ENCODE measurements at regions not wholly inside any gene's neighbourhood (a gene's known extent, or its start where the extent isn't known, plus 50 kb on each side); places are given as distances from the start of the nearest gene placed in this dataset.
"Not testable (repeated sequence)": the region's sequence is repeated elsewhere in the genome, so short reads cannot be mapped to it uniquely, and the experiment has no call there.

DNA sequence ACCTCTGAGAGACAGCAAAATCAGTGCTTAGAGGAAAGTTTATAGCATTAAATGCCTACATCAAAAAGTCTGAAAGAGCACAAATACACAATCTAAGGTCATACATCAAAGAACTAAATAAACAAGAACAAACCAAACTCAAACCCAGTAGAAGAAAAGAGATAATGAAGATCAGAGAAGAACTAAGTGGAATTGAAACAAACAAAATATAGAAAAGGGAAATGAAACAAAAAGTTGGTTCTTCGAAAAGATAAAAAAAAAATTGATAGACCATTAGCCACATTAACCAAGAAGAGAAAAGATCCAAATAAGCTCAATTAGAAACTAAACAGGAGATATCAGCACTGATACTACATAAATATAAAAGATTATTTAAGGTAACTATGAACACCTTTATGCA, 280.0 kb upstream of the NRG3 start:
- Histone ChIP-seq H2AFZ (ENCODE audit: low read length) (no peak overlapping the region), H3K36me3 (ENCODE audit: insufficient read depth, low read length) (no peaks in the 10 kb centered on the region), H3K4me3 (ENCODE audit: low read depth, low read length, poor library complexity, severe bottlenecking) (no peak overlapping the region), H4K20me1 (ENCODE audit: insufficient read depth, low read length) (no peaks in the 10 kb centered on the region), H3K4me1 (ENCODE audit: insufficient read depth, low read length, poor library complexity, severe bottlenecking) (no peaks in the 10 kb centered on the region), H3K79me2 (ENCODE audit: insufficient read depth, low read depth, low read length) (no peaks in the 10 kb centered on the region), H3K9me2 (ENCODE audit: insufficient read depth, low read length) (no peaks in the 10 kb centered on the region), H3K4me2 (ENCODE audit: low read length) (no peak overlapping the region), H3K9me3 (ENCODE audit: low read length) (no peaks in the 10 kb centered on the region), H3K27ac (ENCODE audit: low read depth, low read length, poor library complexity, severe bottlenecking) (no peak overlapping the region)
- CTCF ChIA-PET (ENCODE audit: unreplicated experiment): no interaction called here
- POLR2A ChIA-PET: no interaction called here
- no peak for TF ChIP-seq EZH2phosphoT487 (IDR thresholded peaks at IDR 0.05; ENCODE audit: borderline replicate concordance, low read depth, low read length)
- TF ChIP-seq, protein P1, sequence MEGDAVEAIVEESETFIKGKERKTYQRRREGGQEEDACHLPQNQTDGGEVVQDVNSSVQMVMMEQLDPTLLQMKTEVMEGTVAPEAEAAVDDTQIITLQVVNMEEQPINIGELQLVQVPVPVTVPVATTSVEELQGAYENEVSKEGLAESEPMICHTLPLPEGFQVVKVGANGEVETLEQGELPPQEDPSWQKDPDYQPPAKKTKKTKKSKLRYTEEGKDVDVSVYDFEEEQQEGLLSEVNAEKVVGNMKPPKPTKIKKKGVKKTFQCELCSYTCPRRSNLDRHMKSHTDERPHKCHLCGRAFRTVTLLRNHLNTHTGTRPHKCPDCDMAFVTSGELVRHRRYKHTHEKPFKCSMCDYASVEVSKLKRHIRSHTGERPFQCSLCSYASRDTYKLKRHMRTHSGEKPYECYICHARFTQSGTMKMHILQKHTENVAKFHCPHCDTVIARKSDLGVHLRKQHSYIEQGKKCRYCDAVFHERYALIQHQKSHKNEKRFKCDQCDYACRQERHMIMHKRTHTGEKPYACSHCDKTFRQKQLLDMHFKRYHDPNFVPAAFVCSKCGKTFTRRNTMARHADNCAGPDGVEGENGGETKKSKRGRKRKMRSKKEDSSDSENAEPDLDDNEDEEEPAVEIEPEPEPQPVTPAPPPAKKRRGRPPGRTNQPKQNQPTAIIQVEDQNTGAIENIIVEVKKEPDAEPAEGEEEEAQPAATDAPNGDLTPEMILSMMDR (conservative IDR thresholded peaks at IDR 0.05; ENCODE audit: low read length): no peak
- intact Hi-C loops (cut with micrococcal nuclease; ENCODE audit: unreplicated experiment): no loop called here
- DNase-seq (ENCODE audit: low spot score): no peak
- no TSS peak for BruUV-seq (replicated peaks)

DNA sequence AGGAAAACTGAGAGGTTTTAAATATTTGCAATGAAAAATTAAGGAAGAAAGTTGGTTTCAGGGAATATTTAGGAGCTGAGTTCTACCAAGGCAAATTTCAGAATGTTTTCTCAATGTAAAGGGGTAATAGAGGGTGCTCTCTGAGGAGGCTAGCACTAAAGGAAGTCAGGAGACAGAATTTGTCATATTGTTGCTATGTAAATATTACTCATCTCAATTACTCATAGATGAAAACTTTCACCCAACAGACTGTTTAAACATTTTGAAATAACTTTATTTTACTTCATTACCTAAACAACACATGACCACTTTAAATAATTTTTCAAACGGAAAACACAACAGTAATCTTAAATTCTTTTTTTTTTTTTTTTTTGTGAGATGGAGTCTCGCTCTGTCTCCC, 274.8 kb upstream of the NRG3 start:
- Histone ChIP-seq H2AFZ (ENCODE audit: low read length) (no peak overlapping the region), H4K20me1 (ENCODE audit: insufficient read depth, low read length) (no peaks in the 10 kb centered on the region), H3K4me1 (ENCODE audit: insufficient read depth, low read length, poor library complexity, severe bottlenecking) (no peaks in the 10 kb centered on the region), H3K79me2 (ENCODE audit: insufficient read depth, low read depth, low read length) (no peaks in the 10 kb centered on the region), H3K9me2 (ENCODE audit: insufficient read depth, low read length) (no peaks in the 10 kb centered on the region), H3K4me2 (ENCODE audit: low read length) (no peak overlapping the region), H3K4me3 (ENCODE audit: low read depth, low read length, poor library complexity, severe bottlenecking) (no peak overlapping the region), H3K27ac (ENCODE audit: low read depth, low read length, poor library complexity, severe bottlenecking) (no peak overlapping the region), H3K9me3 (ENCODE audit: low read length) (no peaks in the 10 kb centered on the region), H3K36me3 (ENCODE audit: insufficient read depth, low read length) (no peaks in the 10 kb centered on the region)
- POLR2A ChIA-PET: no interaction called here
- no peak for DNase-seq (ENCODE audit: low spot score)
- CTCF ChIA-PET (ENCODE audit: unreplicated experiment): no interaction called here
- no TSS peak for BruUV-seq (replicated peaks)
- intact Hi-C loops (cut with micrococcal nuclease; ENCODE audit: unreplicated experiment): no loop called here
- TF ChIP-seq EZH2phosphoT487 (IDR thresholded peaks at IDR 0.05; ENCODE audit: borderline replicate concordance, low read depth, low read length): no peak
- TF ChIP-seq, protein P1 (conservative IDR thresholded peaks at IDR 0.05; ENCODE audit: low read length): no peak

DNA sequence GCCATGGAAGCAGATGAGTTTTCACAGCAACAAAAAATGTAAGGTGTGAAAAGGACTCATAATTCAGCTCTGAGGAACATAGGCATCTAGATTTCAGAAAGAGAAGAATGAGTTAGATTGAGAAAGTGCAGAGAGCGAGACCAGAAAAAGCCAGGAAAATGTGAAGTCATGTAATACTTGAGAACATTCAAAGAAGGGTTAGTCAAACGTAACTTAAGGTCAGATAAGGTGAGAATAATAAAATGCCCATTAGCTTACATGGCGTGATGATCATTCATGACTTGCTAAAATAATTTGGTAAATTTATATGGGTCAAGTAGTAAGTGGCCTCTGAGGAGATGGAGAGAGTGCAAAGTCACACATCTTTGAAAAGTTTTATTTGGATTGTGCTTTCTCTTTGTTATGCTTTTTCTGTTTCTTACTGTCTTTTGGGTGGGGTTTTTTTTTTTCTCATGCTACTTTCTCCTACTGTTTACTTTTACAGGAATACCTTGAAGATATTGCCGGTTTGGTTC, 271.8 kb upstream of the NRG3 start:
- Histone ChIP-seq H3K27ac (ENCODE audit: low read depth, low read length, poor library complexity, severe bottlenecking) (no peak overlapping the region), H4K20me1 (ENCODE audit: insufficient read depth, low read length) (no peaks in the 10 kb centered on the region), H3K79me2 (ENCODE audit: insufficient read depth, low read depth, low read length) (no peaks in the 10 kb centered on the region), H3K9me3 (ENCODE audit: low read length) (no peaks in the 10 kb centered on the region), H3K4me2 (ENCODE audit: low read length) (no peak overlapping the region), H3K36me3 (ENCODE audit: insufficient read depth, low read length) (no peaks in the 10 kb centered on the region), H3K4me1 (ENCODE audit: insufficient read depth, low read length, poor library complexity, severe bottlenecking) (no peaks in the 10 kb centered on the region), H3K9me2 (ENCODE audit: insufficient read depth, low read length) (no peaks in the 10 kb centered on the region), H3K4me3 (ENCODE audit: low read depth, low read length, poor library complexity, severe bottlenecking) (no peak overlapping the region), H2AFZ (ENCODE audit: low read length) (no peak overlapping the region)
- TF ChIP-seq, protein P1 (conservative IDR thresholded peaks at IDR 0.05; ENCODE audit: low read length): no peak
- TF ChIP-seq EZH2phosphoT487 (IDR thresholded peaks at IDR 0.05; ENCODE audit: borderline replicate concordance, low read depth, low read length): no peak
- POLR2A ChIA-PET: no interaction called here
- no peak for DNase-seq (ENCODE audit: low spot score)
- intact Hi-C loops (cut with micrococcal nuclease; ENCODE audit: unreplicated experiment): no loop called here
- CTCF ChIA-PET (ENCODE audit: unreplicated experiment): no interaction called here
- no TSS peak for BruUV-seq (replicated peaks)

DNA sequence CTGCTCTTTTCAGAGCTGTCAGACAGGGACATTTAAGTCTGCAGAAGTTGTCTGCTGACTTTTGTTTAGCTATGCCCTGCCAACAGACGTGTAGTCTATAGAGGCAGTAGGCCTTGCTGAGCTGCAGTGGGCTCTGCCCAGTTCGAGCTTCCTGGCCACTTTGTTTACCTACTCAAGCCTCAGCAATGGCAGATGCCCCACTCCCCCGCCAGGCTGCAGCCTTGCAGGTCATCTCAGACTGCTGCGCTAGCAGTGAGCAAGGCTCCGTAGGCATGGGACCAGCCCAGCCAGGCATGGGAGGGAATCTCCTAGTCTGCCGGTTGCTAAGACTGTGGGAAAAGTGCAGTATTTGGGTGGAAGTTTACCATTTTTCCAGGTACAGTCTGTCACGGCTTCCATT, 230.5 kb upstream of the NRG3 start:
- H3K4me1 ChIP-seq (ENCODE audit: insufficient read depth, low read length, poor library complexity, severe bottlenecking); BruUV-seq (replicated peaks); H3K9me2 ChIP-seq (ENCODE audit: insufficient read depth, low read length); H4K20me1 ChIP-seq (ENCODE audit: insufficient read depth, low read length); H3K27ac ChIP-seq (ENCODE audit: low read depth, low read length, poor library complexity, severe bottlenecking); CTCF ChIA-PET (ENCODE audit: unreplicated experiment); H3K36me3 ChIP-seq (ENCODE audit: insufficient read depth, low read length); H3K79me2 ChIP-seq (ENCODE audit: insufficient read depth, low read depth, low read length); H2AFZ ChIP-seq (ENCODE audit: low read length); H3K4me2 ChIP-seq (ENCODE audit: low read length); intact Hi-C loops (cut with micrococcal nuclease; ENCODE audit: unreplicated experiment); H3K9me3 ChIP-seq (ENCODE audit: low read length); DNase-seq (ENCODE audit: low spot score); H3K4me3 ChIP-seq (ENCODE audit: low read depth, low read length, poor library complexity, severe bottlenecking): not testable (repeated sequence)
- POLR2A ChIA-PET: interaction anchor here (0.6 kb wide), 1 partner anchor 17 kb away, joined by 3 read pairs; no protein-coding TSS in a partner anchor

Data from OCI-LY7 (cell line).